Tongue (tissue), 1 donor: ENCODE measurements at regions not wholly inside any gene's neighbourhood (a gene's known extent, or its start where the extent isn't known, plus 50 kb on each side); places are given as distances from the start of the nearest gene placed in this dataset.
"Not testable (repeated sequence)": the region's sequence is repeated elsewhere in the genome, so short reads cannot be mapped to it uniquely, and the experiment has no call there.

Experiments used
- DNase-seq: peaks from one replicate; pipeline ENCODE4 v3.0.0-alpha.2; 2015

- peak; percentile 27 for DNase-seq
Measured at GRCh38 chr14:53742233-53742620, 214.4 kb downstream of the BMP4 start.

GRCh38 chr14:53741479-53742232 lies 215.0 kb downstream of the BMP4 start:
- peak; percentile 73 for DNase-seq

- no peak for DNase-seq
Measured at GRCh38 chr14:53740570-53740969, 216.1 kb downstream of the BMP4 start.

DNA sequence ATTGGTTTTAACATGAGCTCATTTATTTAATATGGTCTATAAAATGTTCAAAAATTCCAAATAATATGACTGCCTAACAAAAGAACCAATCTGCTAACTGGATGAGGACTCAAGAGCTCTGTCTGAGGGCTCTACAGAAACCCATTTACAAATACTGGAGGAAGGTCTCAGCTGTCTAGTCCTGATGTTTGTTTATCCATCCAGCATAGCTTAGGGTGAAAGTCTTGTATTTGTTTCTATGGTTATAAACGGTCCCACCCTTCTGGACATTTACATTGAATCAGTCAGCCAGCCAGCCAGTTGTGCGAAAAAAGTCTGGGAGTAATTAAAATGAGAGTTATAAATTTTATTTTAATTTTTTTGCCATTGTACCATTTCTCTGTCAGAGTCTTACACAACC lies 220.7 kb downstream of the BMP4 start:
- DNase-seq: peak; percentile 7

DNA sequence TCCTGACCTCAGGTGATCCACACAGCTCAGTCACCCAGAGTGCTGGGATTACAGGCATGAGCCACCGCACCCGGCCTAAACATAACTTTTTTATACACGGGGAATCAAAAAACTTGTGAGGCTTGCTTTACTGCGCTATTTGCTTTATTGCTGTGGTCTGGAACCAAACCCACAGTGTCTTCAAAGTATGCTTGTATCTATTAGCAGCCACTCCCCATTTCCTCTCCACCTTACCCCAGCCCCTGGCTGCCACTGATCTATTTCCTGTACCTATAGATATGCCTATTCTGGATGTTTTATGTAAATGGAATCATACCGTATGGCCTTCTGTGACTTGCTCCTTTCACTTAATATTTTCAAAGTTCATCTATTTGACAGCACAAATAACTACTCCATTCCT lies 233.4 kb downstream of the BMP4 start:
- no peak for DNase-seq

DNA sequence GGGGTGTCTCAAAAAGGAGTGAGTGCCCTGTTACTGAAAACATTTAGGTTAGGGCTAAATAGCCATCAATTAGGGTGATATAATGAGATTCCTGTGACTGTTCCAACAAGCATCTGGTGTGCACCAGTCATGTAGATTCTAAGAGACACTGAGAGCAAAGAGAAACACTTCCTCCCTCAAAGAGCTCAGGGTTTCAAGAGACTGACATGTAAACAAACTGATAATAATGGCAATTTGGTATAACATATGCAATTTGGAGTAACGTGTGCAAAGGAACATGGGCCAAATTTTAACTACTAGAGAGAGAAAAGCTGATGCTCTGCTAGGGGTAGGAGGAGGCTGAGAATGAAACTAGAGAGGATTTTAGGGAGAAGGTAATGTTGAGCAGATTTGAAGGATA lies 237.1 kb downstream of the BMP4 start:
- no peak for DNase-seq

DNA sequence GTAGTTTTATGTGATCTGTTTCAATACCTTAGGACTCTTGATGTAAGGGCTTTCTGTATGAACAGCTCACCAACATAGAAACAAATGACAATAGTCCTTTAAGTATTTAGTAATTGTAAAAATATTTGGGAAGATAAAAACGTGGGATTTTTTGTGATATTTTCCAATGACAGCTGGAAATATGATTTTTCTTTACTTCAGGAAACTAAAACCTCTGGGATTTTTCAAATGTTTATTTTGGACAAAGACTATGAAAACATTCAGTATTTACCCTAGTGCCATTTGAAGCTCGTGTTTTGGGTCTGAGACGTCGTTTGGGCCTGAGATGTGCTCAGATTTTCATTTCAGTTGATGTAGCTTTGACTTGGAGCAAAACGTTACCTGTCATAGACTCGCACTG lies 240.0 kb downstream of the BMP4 start:
- DNase-seq: peak; percentile 6

DNA sequence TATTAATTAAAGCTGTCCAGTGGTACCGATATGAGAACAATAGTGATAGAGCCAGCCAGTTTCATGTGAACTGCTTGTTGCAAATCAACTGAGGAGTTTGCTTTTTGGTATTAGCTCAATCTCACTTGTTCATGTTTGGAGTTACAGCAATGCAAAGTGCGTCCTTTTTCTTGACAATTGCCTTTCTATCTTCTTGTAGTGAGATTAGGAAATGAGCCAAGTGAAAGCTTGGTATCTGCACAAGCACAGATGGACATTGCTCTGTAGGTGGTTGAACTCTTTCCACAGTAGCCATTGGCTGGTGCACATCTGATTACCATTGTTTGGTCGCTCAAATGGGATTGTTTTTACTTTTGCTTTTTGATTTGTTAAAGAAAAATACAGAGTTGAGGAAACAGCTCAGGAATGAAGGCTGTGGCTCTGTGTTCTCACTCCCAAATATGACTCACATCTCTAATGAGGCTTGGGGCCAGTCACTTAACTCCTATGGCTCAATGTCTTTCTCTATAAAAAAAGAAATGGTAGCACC lies 241.4 kb downstream of the BMP4 start:
- no peak for DNase-seq

GRCh38 chr14:53714495-53715192 lies 242.0 kb downstream of the BMP4 start:
- DNase-seq: no peak

GRCh38 chr14:53712901-53713300 lies 243.7 kb downstream of the BMP4 start:
- not testable (repeated sequence) for DNase-seq

DNA sequence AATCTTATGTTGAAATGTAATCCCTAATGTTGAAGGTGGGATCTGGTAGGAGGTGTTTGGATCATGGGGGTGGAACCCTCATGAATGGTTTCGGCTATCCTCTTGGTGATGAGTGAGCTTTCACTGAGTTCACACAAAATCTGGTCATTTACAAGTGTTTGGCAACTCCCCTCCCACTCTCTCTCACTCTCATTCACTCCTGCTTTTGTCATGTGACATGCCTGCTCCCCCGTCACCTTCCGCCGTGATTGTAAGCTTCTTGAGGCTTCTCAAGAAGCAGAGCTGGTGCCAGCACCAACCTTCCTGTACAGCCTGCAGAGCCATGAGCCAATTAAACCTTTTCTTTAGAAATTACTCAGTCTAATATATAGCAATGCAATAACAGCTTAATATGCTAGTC lies 245.4 kb downstream of the BMP4 start:
- DNase-seq: no peak

- no peak for DNase-seq
Measured at GRCh38 chr14:53710615-53711014, 246.0 kb downstream of the BMP4 start.

DNA sequence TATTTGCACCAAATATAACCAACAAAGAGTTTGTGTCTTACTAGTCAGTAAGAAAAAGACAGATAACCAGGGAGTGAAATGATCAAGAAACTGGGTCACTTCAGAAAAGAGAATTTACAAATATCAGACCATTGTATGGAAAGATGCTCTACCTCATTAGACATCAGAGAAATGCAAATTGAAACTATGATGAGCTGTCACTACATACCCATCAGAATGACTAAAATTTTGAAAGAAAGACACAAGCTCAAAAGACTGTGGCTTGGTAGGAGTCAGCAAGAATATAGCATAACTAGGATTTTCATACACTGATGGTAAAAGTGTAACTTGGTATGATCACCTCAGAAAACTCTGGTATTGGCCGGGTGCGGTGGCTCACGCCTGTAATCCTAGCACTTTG lies 247.2 kb downstream of the BMP4 start:
- DNase-seq: no peak

DNA sequence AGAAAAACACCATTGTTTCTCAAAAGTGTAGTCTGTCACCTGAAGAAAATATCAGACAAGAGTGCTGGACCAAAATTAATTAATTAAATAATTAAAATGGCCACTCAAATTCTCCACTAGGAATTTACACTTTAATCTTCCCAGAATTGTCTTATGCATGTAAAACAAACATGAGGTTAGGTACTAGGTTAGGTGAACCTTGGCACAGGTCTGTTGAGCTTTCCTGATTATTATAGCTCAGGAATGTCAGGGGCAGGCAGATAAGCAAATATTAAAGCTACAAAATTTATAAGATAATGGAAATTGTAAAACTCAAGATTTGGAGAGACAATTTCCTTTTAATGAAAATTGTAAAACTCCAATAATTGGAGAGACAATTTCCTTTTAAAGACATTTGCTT lies 253.2 kb downstream of the BMP4 start:
- DNase-seq: no peak

GRCh38 chr14:53701108-53701875 lies 255.3 kb downstream of the BMP4 start:
- DNase-seq: no peak

DNA sequence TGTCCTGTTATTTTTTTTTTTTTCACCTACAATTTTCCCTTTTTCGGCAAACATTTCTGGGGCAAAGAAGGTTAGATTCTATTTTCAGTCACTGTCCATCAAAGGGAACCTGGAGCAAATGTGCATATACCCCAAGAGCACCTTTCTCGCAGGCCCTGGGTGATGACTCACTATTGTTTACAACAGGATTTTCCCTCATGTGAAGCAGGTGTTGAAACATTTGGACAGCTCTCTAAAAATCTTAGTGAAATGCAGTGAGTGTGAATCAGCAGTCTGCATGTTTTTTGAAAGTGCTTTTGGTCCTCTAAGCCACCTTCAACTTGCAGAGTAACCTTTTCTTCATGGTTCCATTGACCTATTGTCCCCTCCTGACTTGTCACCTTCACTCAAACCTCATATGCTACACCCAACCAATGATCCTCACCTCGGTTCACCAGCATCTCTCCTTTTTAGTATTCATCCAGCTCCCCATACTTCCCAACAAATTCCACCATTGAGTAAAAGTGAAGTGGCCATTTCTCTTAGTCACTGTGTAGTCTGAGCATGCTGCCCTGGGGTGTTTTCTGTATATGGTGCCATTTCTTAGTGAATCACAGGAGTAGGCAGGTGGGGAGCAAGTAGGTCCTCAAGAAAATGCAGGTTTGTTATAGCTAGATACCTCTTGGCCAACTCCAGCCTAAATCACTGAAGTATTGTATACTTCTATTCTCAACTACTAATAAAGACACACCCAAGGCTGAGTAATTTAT lies 260.2 kb downstream of the BMP4 start:
- peak; percentile 59 for DNase-seq

DNA sequence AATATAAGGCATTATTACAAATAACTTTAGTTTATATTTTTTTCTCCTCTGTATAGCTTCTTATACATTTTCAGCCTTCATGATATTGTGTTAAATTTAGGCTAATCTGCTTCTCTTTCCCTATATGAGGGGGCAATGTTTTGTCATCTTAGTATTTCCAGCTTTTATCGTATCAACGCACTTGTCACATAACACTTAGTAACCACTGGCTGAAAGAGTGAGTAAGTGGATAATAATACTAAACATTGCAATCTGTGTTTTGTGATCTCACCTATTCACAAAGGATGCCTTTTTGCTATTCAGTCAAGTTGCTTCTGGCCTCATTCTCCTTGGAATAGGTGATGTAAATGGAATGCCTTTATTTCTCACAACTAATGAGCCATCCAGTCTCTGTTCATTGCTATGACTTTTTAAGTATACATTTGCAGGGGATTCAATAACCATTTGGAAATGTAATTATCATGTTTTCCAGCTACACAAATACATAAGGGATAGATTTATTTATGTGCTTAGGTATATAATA lies 260.9 kb downstream of the BMP4 start:
- no peak for DNase-seq

- DNase-seq: peak; percentile 86
Measured at GRCh38 chr14:53692885-53693284, 263.7 kb downstream of the BMP4 start.

DNA sequence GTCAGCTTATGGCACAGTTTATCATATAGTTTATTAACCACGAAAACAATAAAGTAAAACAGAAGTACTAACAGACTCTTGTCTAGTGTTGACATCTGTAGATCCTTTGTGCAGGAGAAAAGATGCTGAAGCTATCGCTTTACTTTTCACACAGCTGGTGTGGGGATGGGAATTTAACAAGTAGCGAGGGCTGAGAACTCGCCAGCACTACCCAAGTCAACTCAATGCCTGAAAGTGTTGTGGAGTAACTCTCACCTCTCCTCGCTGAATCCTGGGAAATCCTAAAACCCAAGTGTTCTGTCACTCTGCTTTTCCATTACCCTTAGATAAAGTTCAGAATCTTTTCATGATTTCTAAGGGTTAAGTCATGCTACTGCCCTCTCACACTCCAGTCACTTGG lies 264.2 kb downstream of the BMP4 start:
- DNase-seq: peak; percentile 80

- peak; percentile 65 for DNase-seq
Measured at GRCh38 chr14:53683229-53683628, 273.4 kb downstream of the BMP4 start.

GRCh38 chr14:53672526-53672925 lies 284.1 kb downstream of the BMP4 start:
- no peak for DNase-seq

DNA sequence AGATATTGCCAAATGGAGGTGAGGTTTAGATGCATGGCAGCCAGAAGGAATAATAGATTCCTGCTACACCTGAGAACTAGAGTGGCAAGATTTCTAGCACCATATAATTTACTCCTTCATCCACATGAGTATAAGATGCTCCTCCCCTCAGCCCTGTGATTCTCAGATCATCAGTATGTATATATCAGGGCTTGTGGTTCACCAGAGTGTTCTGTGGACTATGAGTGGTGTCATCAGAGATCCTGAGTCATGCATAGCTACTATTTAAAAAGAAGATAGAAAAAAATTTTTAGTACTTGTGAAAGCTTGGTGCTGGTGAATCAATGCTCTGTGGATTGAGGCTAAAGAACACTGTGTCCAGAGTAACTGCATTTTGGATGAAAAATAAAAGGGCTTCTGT lies 285.9 kb downstream of the BMP4 start:
- DNase-seq: no peak
